Subcutaneous abdominal adipose tissue (tissue), 5 donors: ENCODE measurements at regions not wholly inside any gene's neighbourhood (a gene's known extent, or its start where the extent isn't known, plus 50 kb on each side); places are given as distances from the start of the nearest gene placed in this dataset.

Experiments used
- H3K27ac ChIP-seq: one replicate; pipeline ENCODE4 v1.7.0; 2013; ENCODE audit warnings: low read depth, mild to moderate bottlenecking, inconsistent platforms, low read length, moderate library complexity
- H3K27me3 ChIP-seq, 5 donors: one replicate each; pipeline ENCODE4 v1.7.0; 2013; ENCODE audit warnings: low read length in 5 of 5, inconsistent platforms in 1 of 5; ENCODE audit not compliant: control insufficient read depth in 5 of 5, insufficient read depth in 4 of 5
- H3K36me3 ChIP-seq, 5 donors: one replicate each; pipeline ENCODE4 v1.7.0; 2013; ENCODE audit warnings: low read length in 5 of 5; ENCODE audit not compliant: control insufficient read depth in 5 of 5, insufficient read depth in 5 of 5
- H3K4me1 ChIP-seq, 5 donors: one replicate each; pipeline ENCODE4 v1.7.0; 2013; ENCODE audit warnings: low read length in 5 of 5, mild to moderate bottlenecking in 3 of 5, moderate library complexity in 1 of 5; ENCODE audit not compliant: control insufficient read depth in 5 of 5, insufficient read depth in 5 of 5
- H3K4me3 ChIP-seq, 5 donors: one replicate each; pipeline ENCODE4 v1.7.0; 2013; ENCODE audit warnings: low read length in 5 of 5, low read depth in 1 of 5
- H3K9ac ChIP-seq, 5 donors: one replicate each; pipeline ENCODE4 v1.7.0; 2013; ENCODE audit warnings: low read length in 5 of 5, mild to moderate bottlenecking in 4 of 5, moderate library complexity in 3 of 5
- H3K9me3 ChIP-seq, 5 donors: one replicate each; pipeline ENCODE4 v1.7.0; 2013; ENCODE audit warnings: low read length in 5 of 5; ENCODE audit not compliant: control insufficient read depth in 5 of 5
- donor health status: healthy.
- donor health status: healthy.
- donor health status: healthy.
- donor health status: healthy.
- donor health status: healthy.

DNA sequence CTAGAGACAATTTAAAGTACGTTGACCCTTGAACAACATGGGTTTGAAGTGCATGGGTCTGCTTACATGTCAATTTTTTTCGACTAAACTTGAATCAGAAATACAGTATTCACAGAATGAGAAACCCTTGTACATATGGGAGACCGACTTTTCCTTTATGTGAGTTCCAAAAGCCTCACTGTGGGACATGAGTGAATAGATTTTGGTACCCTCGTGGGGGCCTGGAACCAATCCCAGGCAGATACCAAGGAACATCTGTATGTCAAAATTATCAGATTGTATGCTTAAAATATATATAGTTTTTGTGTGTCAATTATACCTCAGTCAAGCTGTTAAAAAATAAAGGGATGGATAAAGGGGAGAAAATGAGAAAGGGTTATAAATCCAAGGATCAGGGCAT is 78.7 kb upstream of the MAN2A1 start:
- no peaks in the 10 kb centered on the region for H3K36me3 ChIP-seq
- H3K9me3 ChIP-seq: no peaks in the 10 kb centered on the region
- no peak overlapping the region for H3K4me3 ChIP-seq
- H3K27ac ChIP-seq: no peak overlapping the region
- no peak overlapping the region for H3K9ac ChIP-seq
- peaks cover 0 to 8% (median 2%) of the 10 kb centered on the region in 5 donors for H3K4me1 ChIP-seq
- no peaks in the 10 kb centered on the region for H3K27me3 ChIP-seq

DNA sequence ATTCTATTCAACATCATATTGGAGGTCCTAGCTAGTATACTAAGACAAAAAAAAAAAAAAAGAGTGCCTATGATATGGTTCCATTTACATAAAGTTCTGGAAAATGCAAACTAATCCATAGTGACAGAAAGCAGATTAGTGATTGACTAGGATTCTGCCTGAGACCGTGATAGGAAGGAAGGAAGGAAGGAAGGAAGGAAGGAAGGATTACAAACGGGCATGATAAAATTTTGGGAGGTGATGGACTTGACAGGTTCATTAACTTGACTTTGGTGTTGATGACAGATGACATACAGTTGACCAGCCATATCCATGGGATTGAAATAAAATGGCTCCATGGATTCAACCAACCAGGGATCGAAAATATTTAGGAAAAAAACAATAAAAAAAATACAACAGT is 79.1 kb upstream of the MAN2A1 start:
- H3K27ac ChIP-seq: no peak overlapping the region

DNA sequence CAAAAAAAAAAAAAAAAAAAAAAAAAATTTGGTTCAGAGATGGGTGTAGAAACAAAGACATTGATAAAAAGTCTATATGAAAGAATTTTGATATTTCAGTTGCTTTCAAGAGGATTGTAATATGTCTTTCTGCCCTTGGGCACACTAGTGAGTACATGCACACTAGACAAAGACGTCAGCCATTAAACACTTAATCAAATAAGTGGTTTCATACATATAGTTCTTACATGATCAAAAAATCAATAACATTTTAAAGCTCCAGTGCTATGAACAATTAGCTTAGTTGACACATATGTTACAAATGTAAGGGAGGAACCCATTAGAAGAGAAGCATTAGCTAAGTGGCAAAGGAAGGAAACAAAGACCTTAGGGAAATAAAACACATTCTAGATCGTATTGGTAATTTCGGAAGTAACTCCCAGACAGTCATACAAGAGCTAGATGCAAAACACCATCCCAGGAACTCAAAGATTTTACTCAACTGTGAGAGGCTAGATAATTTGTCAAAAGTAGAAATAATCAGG is 84.5 kb upstream of the MAN2A1 start:
- no peaks in the 10 kb centered on the region for H3K27me3 ChIP-seq
- H3K27ac ChIP-seq: no peak overlapping the region
- H3K36me3 ChIP-seq: no peaks in the 10 kb centered on the region
- H3K4me3 ChIP-seq: no peak overlapping the region
- no peaks in the 10 kb centered on the region for H3K4me1 ChIP-seq
- H3K9me3 ChIP-seq: no peaks in the 10 kb centered on the region
- H3K9ac ChIP-seq: no peak overlapping the region

More for the DNA sequence above, 79.1 kb upstream of the MAN2A1 start:
- no peaks in the 10 kb centered on the region for H3K36me3 ChIP-seq
- no peak overlapping the region for H3K4me3 ChIP-seq
- no peaks in the 10 kb centered on the region for H3K9me3 ChIP-seq
- H3K27me3 ChIP-seq: no peaks in the 10 kb centered on the region
- H3K4me1 ChIP-seq: peaks cover 0 to 8% (median 2%) of the 10 kb centered on the region in 5 donors
- H3K9ac ChIP-seq: no peak overlapping the region

DNA sequence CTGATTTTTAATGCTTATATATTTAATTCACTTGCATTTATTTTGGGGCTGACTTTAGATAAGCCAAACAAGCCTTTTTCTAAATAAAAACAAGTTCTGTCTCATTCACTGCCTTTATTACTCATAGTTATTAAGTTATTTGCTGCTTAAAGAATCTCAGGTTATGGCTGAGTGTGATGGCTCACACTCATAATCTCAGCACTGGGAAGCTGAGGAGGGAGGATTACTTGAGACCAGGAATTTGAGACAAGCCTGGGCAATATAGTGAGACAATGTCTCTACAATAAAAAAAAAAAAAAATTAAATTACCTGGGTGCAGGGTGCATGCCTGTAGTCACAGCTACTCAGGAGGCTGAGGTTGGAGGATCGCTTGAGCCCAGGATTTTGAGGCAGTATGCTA is 85.0 kb upstream of the MAN2A1 start:
- Histone ChIP-seq H3K27me3 (no peaks in the 10 kb centered on the region), H3K4me1 (no peaks in the 10 kb centered on the region)

DNA sequence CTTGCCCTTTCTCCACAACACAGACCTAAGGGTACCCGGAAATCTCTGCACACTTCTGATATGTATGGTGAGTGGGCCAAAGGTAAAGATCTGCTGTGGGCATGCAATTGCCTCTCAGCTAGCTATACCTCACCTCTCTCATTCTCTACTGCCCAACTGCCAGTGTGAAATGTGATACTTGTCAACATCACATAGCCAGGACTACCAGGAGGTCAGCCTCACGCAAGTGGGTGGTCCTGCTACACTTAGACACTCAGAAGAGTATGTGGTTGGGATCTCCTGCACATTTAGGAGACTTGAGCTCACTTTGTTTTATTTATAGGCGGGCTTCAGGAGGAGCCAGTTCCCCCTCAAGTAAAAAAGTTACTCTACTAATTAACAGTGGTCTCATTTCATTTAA is 88.0 kb upstream of the MAN2A1 start:
- Histone ChIP-seq H3K27me3 (no peaks in the 10 kb centered on the region), H3K9ac (no peak overlapping the region), H3K9me3 (no peaks in the 10 kb centered on the region), H3K4me1 (no peaks in the 10 kb centered on the region), H3K4me3 (no peak overlapping the region), H3K27ac (no peak overlapping the region), H3K36me3 (no peaks in the 10 kb centered on the region)

More for the DNA sequence above, 85.0 kb upstream of the MAN2A1 start:
- H3K27ac ChIP-seq: no peak overlapping the region
- no peaks in the 10 kb centered on the region for H3K36me3 ChIP-seq
- H3K4me3 ChIP-seq: no peak overlapping the region
- H3K9ac ChIP-seq: no peak overlapping the region
- no peaks in the 10 kb centered on the region for H3K9me3 ChIP-seq

DNA sequence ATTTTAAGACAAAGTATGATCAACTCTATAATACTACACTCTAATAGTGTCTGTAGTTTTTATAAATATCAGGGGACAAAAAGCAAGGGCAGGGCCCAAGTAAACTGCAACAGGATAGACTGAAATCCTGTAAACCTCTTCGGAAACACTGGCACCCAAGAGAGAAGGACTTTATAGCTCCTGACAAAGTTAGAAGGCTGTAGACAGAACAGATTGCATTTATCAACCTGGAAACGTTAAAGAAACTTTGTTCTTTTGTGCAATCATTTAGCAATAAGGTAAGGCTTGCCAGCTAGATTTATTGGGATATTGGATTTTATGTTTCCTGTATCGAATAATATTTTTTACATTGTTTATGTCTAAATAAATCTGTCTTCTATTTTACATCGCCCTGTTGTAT is 91.8 kb upstream of the MAN2A1 start:
- Histone ChIP-seq H3K9ac (no peak overlapping the region), H3K27ac (no peak overlapping the region), H3K4me3 (no peak overlapping the region), H3K4me1 (no peaks in the 10 kb centered on the region), H3K9me3 (no peaks in the 10 kb centered on the region), H3K27me3 (no peaks in the 10 kb centered on the region), H3K36me3 (no peaks in the 10 kb centered on the region)

DNA sequence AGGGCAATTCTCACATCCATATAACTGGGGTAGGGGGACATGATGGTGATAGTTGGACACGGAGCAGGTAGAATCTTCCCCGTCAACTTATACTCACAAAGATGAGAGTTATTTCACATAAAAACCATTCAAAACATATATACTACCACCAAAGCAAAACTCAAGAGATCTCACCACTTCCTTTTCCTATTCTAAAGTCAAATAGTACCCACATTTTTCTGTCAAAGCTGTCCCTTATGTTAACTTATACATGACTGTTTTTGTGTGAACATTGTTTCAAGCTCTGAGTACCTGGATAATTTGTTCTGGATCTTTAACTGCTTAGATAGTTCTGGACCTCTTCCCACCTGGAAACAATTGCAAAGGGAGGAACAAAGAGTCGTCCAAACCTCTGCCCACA is 95.5 kb upstream of the MAN2A1 start:
- no peaks in the 10 kb centered on the region for H3K27me3 ChIP-seq
- no peaks in the 10 kb centered on the region for H3K4me1 ChIP-seq
- no peaks in the 10 kb centered on the region for H3K9me3 ChIP-seq
- no peaks in the 10 kb centered on the region for H3K36me3 ChIP-seq
- no peak overlapping the region for H3K9ac ChIP-seq
- no peak overlapping the region for H3K27ac ChIP-seq
- no peak overlapping the region for H3K4me3 ChIP-seq

DNA sequence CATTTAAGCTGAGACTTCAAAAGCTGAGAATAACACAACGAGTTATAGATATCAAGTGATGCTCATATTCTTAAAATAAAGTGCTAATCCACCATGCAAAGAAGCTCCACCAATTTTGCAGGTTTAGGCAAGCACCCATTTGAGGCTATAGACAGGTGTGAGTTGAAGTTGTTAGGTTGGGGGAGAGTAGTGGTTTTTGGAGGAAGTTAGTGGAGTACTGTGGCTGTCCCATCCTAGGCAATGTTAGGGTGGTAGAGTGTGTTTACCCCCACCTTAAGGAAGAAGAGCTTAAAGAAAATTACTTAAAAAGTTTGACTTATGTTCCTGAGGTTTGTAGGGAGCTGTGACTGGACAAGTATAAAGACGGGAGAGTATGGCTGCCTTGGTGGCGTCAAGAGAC is 98.9 kb upstream of the MAN2A1 start:
- no peak overlapping the region for H3K4me3 ChIP-seq
- no peak overlapping the region for H3K27ac ChIP-seq
- no peaks in the 10 kb centered on the region for H3K9me3 ChIP-seq
- H3K9ac ChIP-seq: no peak overlapping the region
- no peaks in the 10 kb centered on the region for H3K27me3 ChIP-seq
- no peaks in the 10 kb centered on the region for H3K4me1 ChIP-seq
- no peaks in the 10 kb centered on the region for H3K36me3 ChIP-seq

DNA sequence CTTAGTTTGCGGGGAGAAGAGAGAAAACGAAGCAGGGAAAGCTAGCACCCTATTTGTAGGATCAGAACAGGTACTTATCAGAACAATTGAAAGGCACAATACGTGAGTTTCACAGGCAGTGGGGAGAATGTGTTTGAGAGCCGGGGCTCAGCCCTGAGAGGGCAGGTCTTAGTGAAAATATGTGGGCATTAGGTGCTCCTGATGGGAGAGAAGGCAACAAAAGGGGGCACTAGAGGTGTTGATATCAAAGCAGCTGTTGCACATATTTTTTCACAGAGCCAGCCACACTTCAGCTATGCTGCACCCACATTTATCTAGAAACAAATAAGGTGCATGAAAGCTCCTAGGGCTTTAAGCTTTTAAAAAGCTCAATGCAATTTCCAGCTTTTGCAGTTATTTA is 99.7 kb upstream of the MAN2A1 start:
- Histone ChIP-seq H3K4me3 (no peak overlapping the region), H3K9ac (no peak overlapping the region), H3K27me3 (no peaks in the 10 kb centered on the region)

DNA sequence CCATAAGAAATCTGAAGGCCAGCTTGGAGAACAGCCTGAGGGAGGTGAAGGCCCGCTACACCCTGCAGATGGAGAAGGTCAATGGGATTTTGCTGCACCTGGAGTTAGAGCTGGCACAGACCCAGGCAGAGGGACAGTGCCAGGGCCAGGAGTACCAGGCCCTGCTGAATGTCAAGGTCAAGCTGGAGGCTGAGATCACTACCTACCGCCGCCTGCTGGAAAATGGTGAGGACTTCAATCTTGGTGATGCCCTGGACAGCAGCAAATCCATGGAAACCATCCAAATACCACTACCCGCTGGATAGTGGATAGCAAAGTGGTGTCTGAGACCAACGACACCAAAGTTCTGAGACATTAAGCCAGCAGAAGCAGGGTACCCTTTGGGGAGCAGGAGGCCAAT is 100.5 kb upstream of the MAN2A1 start:
- no peaks in the 10 kb centered on the region for H3K27me3 ChIP-seq
- no peaks in the 10 kb centered on the region for H3K9me3 ChIP-seq
- H3K4me3 ChIP-seq: no peak overlapping the region
- H3K27ac ChIP-seq: no peak overlapping the region
- H3K4me1 ChIP-seq: peaks cover 0 to 8% (median 0%) of the 10 kb centered on the region in 5 donors
- no peak overlapping the region for H3K9ac ChIP-seq
- H3K36me3 ChIP-seq: no peaks in the 10 kb centered on the region

More for the DNA sequence above, 99.7 kb upstream of the MAN2A1 start:
- Histone ChIP-seq H3K27ac (no peak overlapping the region), H3K9me3 (no peaks in the 10 kb centered on the region), H3K4me1 (peaks cover 0 to 4% (median 0%) of the 10 kb centered on the region in 5 donors), H3K36me3 (no peaks in the 10 kb centered on the region)
